CD4-positive, alpha-beta T cell treated with Interleukin-21 for 1 hour (primary cell): ENCODE measurements at regions not wholly inside any gene's neighbourhood (a gene's known extent, or its start where the extent isn't known, plus 50 kb on each side); places are given as distances from the start of the nearest gene placed in this dataset.

ENCODE experiments used
- DNase-seq: peaks from one replicate; pipeline ENCODE4 v3.0.0-alpha.2; 2020

DNA sequence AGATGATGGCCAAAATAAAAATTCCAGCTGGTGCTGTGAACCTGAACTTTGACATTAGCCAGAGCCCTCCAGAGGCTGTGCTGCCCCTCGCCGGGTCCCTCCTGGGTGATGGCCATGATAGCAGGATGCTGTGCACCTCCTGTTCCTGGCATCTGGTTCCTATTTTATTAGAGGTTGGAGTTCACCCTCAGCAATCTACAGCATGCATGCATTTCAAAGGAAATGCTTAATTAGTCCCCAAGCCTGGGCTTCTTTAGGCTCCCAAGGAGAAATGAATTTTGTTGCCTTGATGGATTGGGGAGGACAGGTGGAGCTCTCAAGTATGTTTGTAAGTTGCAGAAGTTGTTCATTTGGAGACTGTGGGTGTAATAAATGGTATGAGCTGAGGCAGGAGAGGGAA, 166.9 kb downstream of the GLI2 start:
- DNase-seq = no peak

GRCh38 chr2:120904379-120904778, 168.7 kb downstream of the GLI2 start:
- no peak for DNase-seq

GRCh38 chr2:120904830-120905234, 169.2 kb downstream of the GLI2 start:
- DNase-seq = no peak

- DNase-seq = no peak
Observed at GRCh38 chr2:120905298-120905697, 169.6 kb downstream of the GLI2 start.

DNA sequence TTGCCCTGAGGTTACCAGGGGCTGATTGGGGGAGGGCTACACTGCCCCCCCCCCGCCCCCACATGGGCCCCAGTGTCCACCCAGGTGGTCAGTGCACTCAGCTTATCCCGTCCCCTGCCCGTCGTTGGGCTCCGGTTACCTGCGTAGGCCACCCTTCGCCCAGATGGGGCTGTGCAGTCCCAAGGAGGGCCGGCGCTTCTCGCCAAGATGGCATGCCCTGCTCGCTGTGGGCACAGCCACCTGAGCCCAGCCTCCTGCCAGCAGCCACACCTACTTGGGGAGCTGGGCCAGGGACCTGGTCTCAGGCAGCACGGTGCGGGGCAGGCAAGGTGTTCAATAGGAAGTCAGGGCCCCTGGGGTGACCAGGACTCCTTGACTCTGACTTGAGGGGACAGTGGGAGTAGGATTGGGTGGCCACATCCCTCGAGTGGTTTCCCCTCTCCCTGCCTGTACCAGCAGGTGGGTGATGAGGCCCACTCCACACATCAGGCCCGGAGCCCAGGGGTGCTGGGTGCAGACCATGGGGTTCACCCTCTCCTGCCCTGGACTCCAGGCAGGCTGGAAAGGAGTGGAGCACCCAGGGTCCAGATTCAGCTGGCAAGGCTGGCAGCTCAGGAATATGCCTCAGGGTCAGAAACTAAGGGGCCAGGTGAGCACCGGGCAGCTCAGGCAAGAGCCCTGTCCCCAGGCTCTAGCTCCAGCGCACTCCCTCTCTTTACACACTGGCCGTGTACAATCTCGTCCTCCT, 170.3 kb downstream of the GLI2 start:
- DNase-seq = no peak

DNA sequence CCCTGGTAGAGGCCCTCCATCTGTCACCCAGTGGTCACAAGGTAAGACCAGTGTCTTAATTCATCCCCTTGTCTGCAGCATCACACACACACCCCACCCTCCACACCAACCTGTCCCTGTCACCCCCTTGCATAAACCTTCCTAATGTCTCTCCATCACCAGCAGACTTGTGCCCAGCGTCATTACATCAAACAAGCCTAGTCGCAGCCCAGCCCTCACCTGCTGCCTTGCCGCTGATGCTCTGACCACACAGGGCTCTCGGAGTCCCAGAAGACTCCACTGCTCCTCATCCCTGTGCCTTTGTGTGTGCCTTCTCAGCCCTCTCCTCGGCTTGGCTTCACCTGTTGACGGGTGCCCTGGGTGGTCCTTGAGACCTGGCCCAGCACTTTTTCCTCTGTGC, 171.2 kb downstream of the GLI2 start:
- DNase-seq = no peak

DNA sequence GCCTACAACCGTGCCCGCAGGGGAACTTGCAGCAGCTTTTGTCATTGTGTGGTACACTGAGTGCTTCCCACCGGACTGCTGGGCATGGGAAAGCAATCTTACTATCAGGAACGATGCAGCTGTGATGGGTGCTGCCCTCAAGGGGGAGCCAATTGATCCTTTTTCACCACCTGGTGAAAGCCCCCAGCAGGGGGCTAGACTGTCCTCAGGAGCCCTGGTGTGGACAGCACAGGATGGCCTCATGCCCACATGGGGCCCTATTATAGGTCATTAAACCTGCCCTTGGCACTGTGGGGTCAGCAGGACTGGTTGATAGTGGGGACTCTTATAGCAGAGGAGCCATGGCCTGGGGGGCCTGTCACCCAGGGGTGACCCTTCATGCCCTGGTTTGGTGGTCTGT, 172.2 kb downstream of the GLI2 start:
- no peak for DNase-seq

DNA sequence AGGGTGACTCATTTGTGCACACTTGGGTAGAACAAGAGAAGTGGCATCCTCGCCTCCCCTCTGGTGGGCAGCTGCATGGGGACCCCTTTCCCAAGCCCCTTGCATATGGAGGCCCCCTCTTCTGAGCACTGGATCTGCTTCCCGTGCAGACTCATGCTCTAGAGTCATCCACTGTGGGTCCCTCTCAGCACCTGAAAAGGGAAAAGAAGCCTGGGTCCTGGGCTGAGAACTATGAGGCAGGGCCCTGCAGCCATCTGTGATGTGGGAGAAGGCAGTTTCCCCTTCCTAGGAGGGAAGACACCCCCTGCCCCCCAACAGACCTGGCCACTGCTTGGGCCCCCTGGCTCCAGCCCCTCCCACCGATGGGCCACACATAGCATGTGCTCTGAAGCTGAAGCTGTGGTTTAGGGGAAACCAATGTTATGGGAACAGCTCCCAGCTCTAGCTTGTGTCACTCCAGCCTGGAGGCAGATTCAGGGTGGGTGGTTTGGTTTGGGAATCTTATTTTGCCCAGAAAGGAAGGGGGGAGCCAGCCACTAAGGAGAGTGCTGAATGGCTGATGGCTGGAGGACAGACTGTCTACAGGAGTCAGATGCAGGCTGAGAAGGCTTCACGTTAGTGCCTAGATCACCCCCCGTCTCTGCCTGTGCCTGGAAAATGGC, 172.8 kb downstream of the GLI2 start:
- DNase-seq = no peak

DNA sequence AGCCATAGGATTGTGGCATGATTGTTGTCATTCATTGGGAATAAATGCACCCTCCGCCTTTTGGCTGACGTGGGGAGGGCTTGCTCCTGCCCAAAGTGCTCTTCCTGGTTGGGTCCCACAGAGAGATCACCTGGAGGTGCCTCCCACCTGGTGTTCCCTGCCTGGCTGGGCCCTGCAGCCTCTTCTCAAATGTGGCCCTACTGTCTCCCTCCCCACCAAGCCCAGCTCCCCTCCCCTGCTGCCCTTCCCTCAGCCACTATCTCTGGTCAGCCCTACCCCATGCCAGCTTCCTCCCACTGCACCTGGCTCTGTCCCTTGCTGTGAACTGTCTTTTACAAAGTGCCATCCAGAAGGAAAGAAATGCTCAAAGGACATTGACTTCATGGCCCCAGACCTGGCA, 173.4 kb downstream of the GLI2 start:
- no peak for DNase-seq

- DNase-seq = no peak
Observed at GRCh38 chr2:120910164-120910563, 174.5 kb downstream of the GLI2 start.

- DNase-seq = no peak
Observed at GRCh38 chr2:120910956-120911951, 175.6 kb downstream of the GLI2 start.

- DNase-seq = no peak
Observed at GRCh38 chr2:120912101-120912985, 176.7 kb downstream of the GLI2 start.

GRCh38 chr2:120913972-120914838, 178.5 kb downstream of the GLI2 start:
- no peak for DNase-seq

GRCh38 chr2:120914839-120915521, 179.3 kb downstream of the GLI2 start:
- no peak for DNase-seq

GRCh38 chr2:120915670-120916069, 180.0 kb downstream of the GLI2 start:
- DNase-seq = no peak

DNA sequence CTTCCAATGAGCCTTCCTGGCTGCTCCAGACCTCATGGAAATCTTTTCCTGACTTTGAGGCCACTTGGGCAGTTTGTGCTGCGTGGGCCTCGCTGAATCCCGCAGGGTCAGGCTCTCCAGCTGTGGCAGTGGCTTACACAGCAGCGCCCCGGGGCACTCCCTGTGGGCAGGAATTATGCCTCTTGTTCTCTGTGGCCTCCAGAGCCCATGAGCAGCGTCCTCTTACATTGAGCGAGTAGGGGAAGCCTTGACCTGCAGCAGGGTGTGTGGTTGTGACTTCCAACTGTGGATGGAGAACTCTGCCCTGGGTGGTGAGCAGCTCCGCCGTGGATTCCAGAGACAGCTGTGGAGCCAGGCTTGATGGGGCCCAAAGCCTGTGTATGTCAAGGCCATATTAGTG, 180.8 kb downstream of the GLI2 start:
- DNase-seq = no peak

- no peak for DNase-seq
Observed at GRCh38 chr2:120917886-120918285, 182.2 kb downstream of the GLI2 start.

DNA sequence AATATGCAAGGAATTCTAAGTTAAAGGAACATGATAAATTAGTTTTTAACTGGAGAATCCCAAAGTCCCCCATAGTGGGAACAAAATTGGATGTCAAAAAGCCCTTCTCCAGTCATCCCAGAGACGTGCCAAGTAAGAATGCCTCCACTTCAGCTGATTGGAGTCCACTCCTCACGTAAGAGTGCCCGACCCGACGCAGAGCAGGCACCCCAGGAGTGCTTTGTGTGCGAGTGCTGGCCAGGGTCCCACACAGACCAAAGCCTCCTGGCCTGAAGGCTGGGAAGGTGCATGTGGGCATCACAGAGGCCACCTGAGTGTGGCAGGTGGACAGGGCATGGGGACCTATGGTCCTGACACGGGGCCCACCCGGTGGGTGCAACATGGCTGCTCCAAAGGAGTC, 183.5 kb downstream of the GLI2 start:
- no peak for DNase-seq

- no peak for DNase-seq
Observed at GRCh38 chr2:120919771-120920453, 184.2 kb downstream of the GLI2 start.
